ENCODE measurements at regions not wholly inside any gene's neighbourhood (a gene's known extent, or its start where the extent isn't known, plus 50 kb on each side); places are given as distances from the start of the nearest gene placed in this dataset.
A peak's percentile ranks its signal among the peaks of the same experiment; 100 is the strongest.
"Not testable (repeated sequence)": the region's sequence is repeated elsewhere in the genome, so short reads cannot be mapped to it uniquely, and the experiment has no call there.

- Mint-ChIP-seq H3K9me3 (ENCODE audit: low read depth) (no peaks in the 10 kb centered on the region), H3K4me3 (no peak overlapping the region), H3K4me1 (ENCODE audit: low read depth) (peaks cover 32% of the 10 kb centered on the region), H3K27ac (no peak overlapping the region), H3K36me3 (no peaks in the 10 kb centered on the region), H3K27me3 (no peaks in the 10 kb centered on the region)
Measured at GRCh38 chr5:14929293-14930065, 57.9 kb upstream of the ANKH start.

- no peak overlapping the region for H3K4me3 Mint-ChIP-seq
- no peaks in the 10 kb centered on the region for H3K36me3 Mint-ChIP-seq
- no peak overlapping the region for H3K27ac Mint-ChIP-seq
- H3K27me3 Mint-ChIP-seq, result no peaks in the 10 kb centered on the region
- H3K9me3 Mint-ChIP-seq (ENCODE audit: low read depth), result no peaks in the 10 kb centered on the region
- H3K4me1 Mint-ChIP-seq (ENCODE audit: low read depth), result peaks cover 37% of the 10 kb centered on the region
Measured at GRCh38 chr5:14928661-14929060, 57.1 kb upstream of the ANKH start.

DNA sequence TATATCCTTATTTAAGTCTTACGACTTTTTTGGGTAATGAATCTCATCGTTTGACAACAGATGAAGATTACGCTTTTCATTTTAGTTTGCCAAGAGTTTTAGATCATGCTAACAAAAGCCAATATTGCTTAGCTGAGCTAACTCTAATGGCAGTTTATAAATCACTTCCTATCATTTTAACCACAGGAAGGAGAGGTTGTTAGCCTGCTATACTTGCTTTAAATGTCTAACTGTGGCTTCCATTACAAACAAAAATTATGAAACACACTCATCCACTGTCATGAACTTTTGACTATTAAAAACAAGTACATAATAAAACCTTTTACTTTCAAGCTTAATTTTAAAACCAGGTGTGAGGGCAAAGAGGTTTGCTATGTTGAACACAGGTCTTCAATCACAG lies 53.7 kb upstream of the ANKH start:
- Mint-ChIP-seq H3K4me1 (ENCODE audit: low read depth) (peaks cover 52% of the 10 kb centered on the region), H3K27ac (peak overlapping the region; percentile 92), H3K4me3 (peak overlapping the region; percentile 62), H3K9me3 (ENCODE audit: low read depth) (no peaks in the 10 kb centered on the region), H3K27me3 (no peaks in the 10 kb centered on the region), H3K36me3 (no peaks in the 10 kb centered on the region)

GRCh38 chr5:14922952-14923351 lies 51.4 kb upstream of the ANKH start:
- H3K9me3 Mint-ChIP-seq (ENCODE audit: low read depth); H3K4me3 Mint-ChIP-seq; H3K36me3 Mint-ChIP-seq; H3K27ac Mint-ChIP-seq; H3K27me3 Mint-ChIP-seq: not testable (repeated sequence)
- peaks cover 57% of the 10 kb centered on the region for H3K4me1 Mint-ChIP-seq (ENCODE audit: low read depth)

GRCh38 chr5:14922456-14922855 lies 50.9 kb upstream of the ANKH start:
- H3K27ac Mint-ChIP-seq, result no peak overlapping the region

More at GRCh38 chr5:14922456-14922855, 50.9 kb upstream of the ANKH start:
- H3K4me3 Mint-ChIP-seq, result no peak overlapping the region
- no peaks in the 10 kb centered on the region for H3K36me3 Mint-ChIP-seq
- no peaks in the 10 kb centered on the region for H3K9me3 Mint-ChIP-seq (ENCODE audit: low read depth)
- H3K4me1 Mint-ChIP-seq (ENCODE audit: low read depth), result peaks cover 56% of the 10 kb centered on the region
- no peaks in the 10 kb centered on the region for H3K27me3 Mint-ChIP-seq
